Erythroblast (primary cell): ENCODE measurements at regions not wholly inside any gene's neighbourhood (a gene's known extent, or its start where the extent isn't known, plus 50 kb on each side); places are given as distances from the start of the nearest gene placed in this dataset.

ENCODE experiments used
- DNase-seq, 2 experiments: peaks; one replicate each; lab custom pipeline; 2025; lab: John Stamatoyannopoulos, UW
- GATA1 ChIP-seq: IDR thresholded peaks from 2 replicates; pipeline ENCODE4 v1.6.1; 2011; ENCODE audit warnings: low read depth, mild to moderate bottlenecking, control low read depth, low read length, moderate library complexity
- POLR2A ChIP-seq: IDR thresholded peaks from 2 replicates; pipeline ENCODE4 v1.6.1; 2011; ENCODE audit warnings: mild to moderate bottlenecking, low read length

GRCh38 chr1:209462433-209462832, 121.1 kb upstream of the CAMK1G start:
- DNase-seq, result no peak
- TF ChIP-seq POLR2A (no peak), GATA1 (no peak)

- no peak for TF ChIP-seq POLR2A
- no peak for TF ChIP-seq GATA1
- DNase-seq, result no peak
Observed at GRCh38 chr1:209463441-209463840, 120.1 kb upstream of the CAMK1G start.

- no peak for DNase-seq
- TF ChIP-seq POLR2A (no peak), GATA1 (no peak)
Observed at GRCh38 chr1:209473025-209473424, 110.5 kb upstream of the CAMK1G start.

- DNase-seq, result no peak
Observed at GRCh38 chr1:209480345-209480744, 103.2 kb upstream of the CAMK1G start.

GRCh38 chr1:209483691-209484090, 99.8 kb upstream of the CAMK1G start:
- TF ChIP-seq POLR2A, result no peak
- TF ChIP-seq GATA1, result no peak
- no peak for DNase-seq

More at GRCh38 chr1:209480345-209480744, 103.2 kb upstream of the CAMK1G start:
- TF ChIP-seq POLR2A, result no peak
- no peak for TF ChIP-seq GATA1

GRCh38 chr1:209484429-209484828, 99.1 kb upstream of the CAMK1G start:
- no peak for DNase-seq
- TF ChIP-seq GATA1, result no peak
- no peak for TF ChIP-seq POLR2A

- DNase-seq, result no peak
- TF ChIP-seq POLR2A, result no peak
Observed at GRCh38 chr1:209485167-209485566, 98.3 kb upstream of the CAMK1G start.

GRCh38 chr1:209485751-209486150, 97.8 kb upstream of the CAMK1G start:
- TF ChIP-seq GATA1 (no peak), POLR2A (no peak)
- DNase-seq, result no peak

- TF ChIP-seq POLR2A (no peak), GATA1 (no peak)
- no peak for DNase-seq
Observed at GRCh38 chr1:209486861-209487593, 96.5 kb upstream of the CAMK1G start.

- no peak for DNase-seq
- TF ChIP-seq POLR2A, result no peak
- TF ChIP-seq GATA1, result no peak
Observed at GRCh38 chr1:209490013-209490412, 93.5 kb upstream of the CAMK1G start.

- no peak for TF ChIP-seq GATA1
- TF ChIP-seq POLR2A, result no peak
- no peak for DNase-seq
Observed at GRCh38 chr1:209491031-209491430, 92.5 kb upstream of the CAMK1G start.

GRCh38 chr1:209491496-209491895, 92.0 kb upstream of the CAMK1G start:
- TF ChIP-seq GATA1 (no peak), POLR2A (no peak)
- no peak for DNase-seq

GRCh38 chr1:209491897-209492296, 91.6 kb upstream of the CAMK1G start:
- no peak for TF ChIP-seq GATA1
- no peak for TF ChIP-seq POLR2A
- no peak for DNase-seq

GRCh38 chr1:209493559-209493958, 90.0 kb upstream of the CAMK1G start:
- DNase-seq, result no peak
- TF ChIP-seq GATA1 (no peak), POLR2A (no peak)

- TF ChIP-seq POLR2A (no peak), GATA1 (no peak)
- DNase-seq, result no peak
Observed at GRCh38 chr1:209497729-209498128, 85.8 kb upstream of the CAMK1G start.

GRCh38 chr1:209500993-209501392, 82.5 kb upstream of the CAMK1G start:
- TF ChIP-seq POLR2A, result no peak
- no peak for TF ChIP-seq GATA1
- no peak for DNase-seq

- TF ChIP-seq POLR2A (no peak), GATA1 (no peak)
- DNase-seq, result no peak
Observed at GRCh38 chr1:209503196-209503595, 80.3 kb upstream of the CAMK1G start.
